Stimulated activated effector memory CD8-positive, alpha-beta T cell treated with anti-CD3 and anti-CD28 coated beads, Interleukin-12 subunit alpha, Interleukin-12 subunit beta, amount 100 ng/mL, for 72 hours (primary cell): ENCODE measurements at regions not wholly inside any gene's neighbourhood (a gene's known extent, or its start where the extent isn't known, plus 50 kb on each side); places are given as distances from the start of the nearest gene placed in this dataset.
"Not testable (repeated sequence)": the region's sequence is repeated elsewhere in the genome, so short reads cannot be mapped to it uniquely, and the experiment has no call there.

Experiments used
- ATAC-seq: fragments of 150-1000 bp; cut with Tn5 transposase; 2 replicates; pipeline ENCODE4 v1.10.0; 2021
- DNase-seq, 2 donors: peaks; one replicate each; pipeline ENCODE4 v3.0.0; 2021 to 2022; ENCODE audit warnings: low spot score in 2 of 2
- H3K27ac Mint-ChIP-seq: one replicate; pipeline ENCODE4 v1.8.0; 2022; ENCODE audit warnings: mild to moderate bottlenecking, mixed read lengths
- H3K36me3 Mint-ChIP-seq: one replicate; pipeline ENCODE4 v1.8.0; 2022; ENCODE audit warnings: mild to moderate bottlenecking, mixed read lengths
- H3K4me1 Mint-ChIP-seq: one replicate; pipeline ENCODE4 v1.8.0; 2022; ENCODE audit warnings: mixed read lengths
- H3K4me3 Mint-ChIP-seq: one replicate; pipeline ENCODE4 v1.8.0; 2022; ENCODE audit warnings: mild to moderate bottlenecking, mixed read lengths
- H3K9me3 Mint-ChIP-seq: one replicate; pipeline ENCODE4 v1.8.0; 2022; ENCODE audit warnings: mixed read lengths

- H3K36me3 Mint-ChIP-seq, H3K4me1 Mint-ChIP-seq, H3K27ac Mint-ChIP-seq, DNase-seq, H3K4me3 Mint-ChIP-seq, H3K9me3 Mint-ChIP-seq: not testable (repeated sequence)
- peak; percentile 57 for ATAC-seq
Observed at GRCh38 chr6:147651-148050, 144.6 kb upstream of the DUSP22 start.

- H3K4me1 Mint-ChIP-seq: peaks cover 11% of the 10 kb centered on the region
- DNase-seq (peak; percentile 70 to 97), ATAC-seq (peak; percentile 90)
- H3K4me3 Mint-ChIP-seq, H3K36me3 Mint-ChIP-seq, H3K27ac Mint-ChIP-seq, H3K9me3 Mint-ChIP-seq: not testable (repeated sequence)
Observed at GRCh38 chr6:148051-148984, 144.0 kb upstream of the DUSP22 start.

GRCh38 chr6:150147-150546 is 142.1 kb upstream of the DUSP22 start:
- not testable (repeated sequence) for H3K36me3 Mint-ChIP-seq, ATAC-seq, H3K4me3 Mint-ChIP-seq, H3K27ac Mint-ChIP-seq, H3K9me3 Mint-ChIP-seq, DNase-seq
- peaks cover 26% of the 10 kb centered on the region for H3K4me1 Mint-ChIP-seq

GRCh38 chr6:152436-152835 is 139.9 kb upstream of the DUSP22 start:
- not testable (repeated sequence) for ATAC-seq, H3K27ac Mint-ChIP-seq, H3K4me3 Mint-ChIP-seq

GRCh38 chr6:153026-153425 is 139.3 kb upstream of the DUSP22 start:
- not testable (repeated sequence) for H3K4me3 Mint-ChIP-seq, ATAC-seq, H3K36me3 Mint-ChIP-seq, H3K27ac Mint-ChIP-seq, DNase-seq, H3K9me3 Mint-ChIP-seq
- H3K4me1 Mint-ChIP-seq: peaks cover 37% of the 10 kb centered on the region

More at GRCh38 chr6:152436-152835, 139.9 kb upstream of the DUSP22 start:
- not testable (repeated sequence) for H3K36me3 Mint-ChIP-seq, DNase-seq, H3K9me3 Mint-ChIP-seq
- H3K4me1 Mint-ChIP-seq: peaks cover 37% of the 10 kb centered on the region

GRCh38 chr6:153867-154266 is 138.4 kb upstream of the DUSP22 start:
- DNase-seq, H3K9me3 Mint-ChIP-seq, H3K36me3 Mint-ChIP-seq, ATAC-seq: not testable (repeated sequence)
- H3K27ac Mint-ChIP-seq: peak overlapping the region; percentile 5
- peak overlapping the region; percentile 4 for H3K4me3 Mint-ChIP-seq
- H3K4me1 Mint-ChIP-seq: peaks cover 37% of the 10 kb centered on the region

- DNase-seq: not testable (repeated sequence)
Observed at GRCh38 chr6:154321-155092, 137.8 kb upstream of the DUSP22 start.

GRCh38 chr6:156010-156409 is 136.3 kb upstream of the DUSP22 start:
- ATAC-seq (no peak), DNase-seq (no peak)
- H3K36me3 Mint-ChIP-seq: no peaks in the 10 kb centered on the region
- H3K9me3 Mint-ChIP-seq: no peaks in the 10 kb centered on the region
- peaks cover 37% of the 10 kb centered on the region for H3K4me1 Mint-ChIP-seq
- no peak overlapping the region for H3K4me3 Mint-ChIP-seq
- H3K27ac Mint-ChIP-seq: no peak overlapping the region

More at GRCh38 chr6:154321-155092, 137.8 kb upstream of the DUSP22 start:
- Mint-ChIP-seq H3K27ac (peak overlapping the region; percentile 5), H3K4me1 (peaks cover 37% of the 10 kb centered on the region), H3K4me3 (peak overlapping the region; percentile 4)
- not testable (repeated sequence) for ATAC-seq, H3K9me3 Mint-ChIP-seq, H3K36me3 Mint-ChIP-seq

GRCh38 chr6:156441-157140 is 135.7 kb upstream of the DUSP22 start:
- H3K4me3 Mint-ChIP-seq, H3K9me3 Mint-ChIP-seq, H3K36me3 Mint-ChIP-seq: not testable (repeated sequence)
- Mint-ChIP-seq H3K27ac (peak overlapping the region; percentile 17), H3K4me1 (peaks cover 36% of the 10 kb centered on the region)
- ATAC-seq (peak; percentile 64), DNase-seq (peak in 1 of 2 donors; percentile 67)

GRCh38 chr6:157176-157575 is 135.1 kb upstream of the DUSP22 start:
- H3K4me1 Mint-ChIP-seq: peaks cover 32% of the 10 kb centered on the region
- peak overlapping the region; percentile 17 for H3K27ac Mint-ChIP-seq
- not testable (repeated sequence) for H3K4me3 Mint-ChIP-seq, ATAC-seq, H3K36me3 Mint-ChIP-seq, DNase-seq, H3K9me3 Mint-ChIP-seq

GRCh38 chr6:161657-162056 is 130.6 kb upstream of the DUSP22 start:
- not testable (repeated sequence) for ATAC-seq, DNase-seq, H3K9me3 Mint-ChIP-seq, H3K4me1 Mint-ChIP-seq, H3K27ac Mint-ChIP-seq, H3K4me3 Mint-ChIP-seq, H3K36me3 Mint-ChIP-seq

GRCh38 chr6:164720-165119 is 127.6 kb upstream of the DUSP22 start:
- DNase-seq: peak in 1 of 2 donors; percentile 26
- no peak overlapping the region for H3K4me3 Mint-ChIP-seq
- no peaks in the 10 kb centered on the region for H3K4me1 Mint-ChIP-seq
- ATAC-seq: no peak
- no peaks in the 10 kb centered on the region for H3K9me3 Mint-ChIP-seq
- H3K27ac Mint-ChIP-seq: no peak overlapping the region
- no peaks in the 10 kb centered on the region for H3K36me3 Mint-ChIP-seq

GRCh38 chr6:165263-165662 is 127.0 kb upstream of the DUSP22 start:
- Mint-ChIP-seq H3K4me3 (no peak overlapping the region), H3K27ac (no peak overlapping the region), H3K36me3 (no peaks in the 10 kb centered on the region), H3K4me1 (no peaks in the 10 kb centered on the region), H3K9me3 (no peaks in the 10 kb centered on the region)
- DNase-seq (peak in 1 of 2 donors; percentile 12), ATAC-seq (no peak)

GRCh38 chr6:165906-166305 is 126.4 kb upstream of the DUSP22 start:
- Mint-ChIP-seq H3K9me3 (no peaks in the 10 kb centered on the region), H3K4me3 (no peak overlapping the region), H3K27ac (no peak overlapping the region)

GRCh38 chr6:168865-169455 is 123.3 kb upstream of the DUSP22 start:
- H3K36me3 Mint-ChIP-seq: no peaks in the 10 kb centered on the region
- H3K9me3 Mint-ChIP-seq: no peaks in the 10 kb centered on the region
- H3K4me1 Mint-ChIP-seq: no peaks in the 10 kb centered on the region
- H3K4me3 Mint-ChIP-seq: no peak overlapping the region
- peak in 1 of 2 donors; percentile 49 for DNase-seq
- no peak overlapping the region for H3K27ac Mint-ChIP-seq
- no peak for ATAC-seq

More at GRCh38 chr6:165906-166305, 126.4 kb upstream of the DUSP22 start:
- no peaks in the 10 kb centered on the region for H3K36me3 Mint-ChIP-seq
- no peaks in the 10 kb centered on the region for H3K4me1 Mint-ChIP-seq
- peak in 1 of 2 donors; percentile 10 for DNase-seq
- no peak for ATAC-seq
